ENCODE measurements at regions not wholly inside any gene's neighbourhood (a gene's known extent, or its start where the extent isn't known, plus 50 kb on each side); places are given as distances from the start of the nearest gene placed in this dataset.

DNA sequence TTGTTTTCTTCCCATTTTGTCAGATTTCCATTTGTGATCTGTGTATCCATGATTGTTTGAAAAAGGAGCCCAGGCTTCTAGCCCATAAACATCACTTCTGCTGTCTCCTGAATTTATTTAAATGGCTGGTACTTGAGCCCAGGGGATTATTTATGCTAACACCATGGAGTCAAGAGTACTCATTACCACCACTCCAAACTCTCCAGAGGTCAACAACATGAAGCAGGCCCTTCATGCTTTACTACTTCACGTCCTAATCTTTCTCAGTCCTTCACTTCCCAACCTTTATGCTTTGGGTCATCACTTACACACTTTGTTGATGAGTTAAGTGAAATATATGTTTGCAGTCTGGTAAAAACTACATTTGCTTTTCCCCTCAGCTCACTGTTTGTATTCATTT, 247.8 kb downstream of the BMP2 start:
- Histone ChIP-seq H3K27me3 (ENCODE audit: control insufficient read depth in 5 of 5, insufficient read depth in 4 of 5, low read length in 5 of 5) (no peaks in the 10 kb centered on the region), H3K4me3 (ENCODE audit: low read depth in 1 of 5, low read length in 5 of 5) (no peak overlapping the region), H3K9ac (ENCODE audit: low read length in 5 of 5) (no peak overlapping the region), H3K4me1 (ENCODE audit: control insufficient read depth in 5 of 5, insufficient read depth in 5 of 5, low read length in 5 of 5) (no peaks in the 10 kb centered on the region), H3K27ac (ENCODE audit: low read depth, low read length) (no peak overlapping the region), H3K36me3 (ENCODE audit: control insufficient read depth in 5 of 5, insufficient read depth in 5 of 5, low read length in 5 of 5) (no peaks in the 10 kb centered on the region), H3K9me3 (ENCODE audit: control insufficient read depth in 5 of 5, low read length in 5 of 5) (no peaks in the 10 kb centered on the region)

DNA sequence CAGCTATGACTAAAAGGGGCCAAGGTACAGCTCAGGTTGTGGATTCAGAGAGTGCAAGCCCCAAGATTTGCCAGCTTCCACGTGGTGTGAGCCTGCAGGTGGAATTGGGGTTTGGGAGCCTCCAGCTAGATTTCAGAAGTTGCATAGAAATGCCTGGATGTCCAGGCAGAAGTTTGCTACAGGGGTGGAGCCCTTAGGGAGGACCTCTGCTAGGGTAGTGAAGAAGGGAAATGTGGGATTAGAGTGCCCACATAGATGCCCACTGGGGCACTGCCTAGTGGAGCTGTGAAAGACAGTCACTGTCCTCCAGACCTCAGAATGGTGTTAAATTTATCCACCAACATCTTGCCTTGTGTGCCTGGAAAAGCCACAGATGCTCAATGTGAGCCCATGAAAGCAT, 255.1 kb downstream of the BMP2 start:
- Histone ChIP-seq H3K9ac (ENCODE audit: low read length in 5 of 5) (no peak overlapping the region), H3K27me3 (ENCODE audit: control insufficient read depth in 5 of 5, insufficient read depth in 4 of 5, low read length in 5 of 5) (no peaks in the 10 kb centered on the region), H3K4me1 (ENCODE audit: control insufficient read depth in 5 of 5, insufficient read depth in 5 of 5, low read length in 5 of 5) (no peaks in the 10 kb centered on the region), H3K27ac (ENCODE audit: low read depth, low read length) (no peak overlapping the region), H3K4me3 (ENCODE audit: low read depth in 1 of 5, low read length in 5 of 5) (no peak overlapping the region), H3K36me3 (ENCODE audit: control insufficient read depth in 5 of 5, insufficient read depth in 5 of 5, low read length in 5 of 5) (no peaks in the 10 kb centered on the region), H3K9me3 (ENCODE audit: control insufficient read depth in 5 of 5, low read length in 5 of 5) (peaks cover 0 to 10% (median 6%) of the 10 kb centered on the region in 5 donors)

DNA sequence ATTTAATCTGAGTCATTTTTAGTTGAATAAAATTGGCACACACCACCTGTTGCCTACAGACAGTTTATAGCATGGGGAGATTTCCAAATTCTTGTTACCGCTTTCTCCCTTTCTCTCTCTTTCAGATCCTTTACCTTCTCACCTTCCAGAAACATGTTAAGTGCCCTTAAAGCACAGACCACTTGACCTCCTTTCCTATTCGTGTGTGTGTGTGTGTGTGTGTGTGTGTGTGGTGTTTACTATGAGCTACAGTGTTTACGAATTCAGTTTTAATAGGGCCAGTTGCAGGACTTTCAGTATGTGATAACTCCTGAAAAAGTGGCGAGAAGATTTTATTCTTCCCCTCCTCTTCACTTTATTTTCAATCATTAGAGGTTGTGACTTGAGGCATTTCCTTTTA, 258.1 kb downstream of the BMP2 start:
- H3K4me1 ChIP-seq (ENCODE audit: control insufficient read depth in 5 of 5, insufficient read depth in 5 of 5, low read length in 5 of 5), result no peaks in the 10 kb centered on the region
- H3K27ac ChIP-seq (ENCODE audit: low read depth, low read length), result no peak overlapping the region
- H3K9ac ChIP-seq (ENCODE audit: low read length in 5 of 5), result no peak overlapping the region
- H3K4me3 ChIP-seq (ENCODE audit: low read depth in 1 of 5, low read length in 5 of 5), result no peak overlapping the region
- H3K9me3 ChIP-seq (ENCODE audit: control insufficient read depth in 5 of 5, low read length in 5 of 5), result peaks cover 0 to 10% (median 6%) of the 10 kb centered on the region in 5 donors
- H3K36me3 ChIP-seq (ENCODE audit: control insufficient read depth in 5 of 5, insufficient read depth in 5 of 5, low read length in 5 of 5), result no peaks in the 10 kb centered on the region
- H3K27me3 ChIP-seq (ENCODE audit: control insufficient read depth in 5 of 5, insufficient read depth in 4 of 5, low read length in 5 of 5), result no peaks in the 10 kb centered on the region

DNA sequence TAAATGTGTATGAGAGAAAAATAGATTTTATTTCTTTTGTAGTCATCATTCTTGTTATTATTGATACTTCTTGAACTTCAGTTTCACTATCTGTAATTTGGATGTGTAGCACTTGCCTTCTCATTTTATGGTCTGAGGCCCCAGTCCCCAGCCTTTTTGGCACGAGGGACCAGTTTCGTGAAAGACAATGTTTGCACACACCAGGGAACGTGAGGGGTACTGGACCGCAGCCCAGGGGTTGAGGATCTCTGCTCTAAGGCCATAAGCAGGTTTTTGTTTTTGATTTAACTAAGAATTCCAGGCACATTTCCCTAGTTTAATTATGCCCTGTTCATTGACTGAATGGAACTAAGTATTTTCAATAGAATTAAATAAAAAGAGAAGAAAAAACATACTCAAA, 261.5 kb downstream of the BMP2 start:
- Histone ChIP-seq H3K4me3 (ENCODE audit: low read depth in 1 of 5, low read length in 5 of 5) (no peak overlapping the region), H3K36me3 (ENCODE audit: control insufficient read depth in 5 of 5, insufficient read depth in 5 of 5, low read length in 5 of 5) (no peaks in the 10 kb centered on the region), H3K27me3 (ENCODE audit: control insufficient read depth in 5 of 5, insufficient read depth in 4 of 5, low read length in 5 of 5) (no peaks in the 10 kb centered on the region), H3K9me3 (ENCODE audit: control insufficient read depth in 5 of 5, low read length in 5 of 5) (no peaks in the 10 kb centered on the region), H3K4me1 (ENCODE audit: control insufficient read depth in 5 of 5, insufficient read depth in 5 of 5, low read length in 5 of 5) (no peaks in the 10 kb centered on the region), H3K9ac (ENCODE audit: low read length in 5 of 5) (no peak overlapping the region), H3K27ac (ENCODE audit: low read depth, low read length) (no peak overlapping the region)

DNA sequence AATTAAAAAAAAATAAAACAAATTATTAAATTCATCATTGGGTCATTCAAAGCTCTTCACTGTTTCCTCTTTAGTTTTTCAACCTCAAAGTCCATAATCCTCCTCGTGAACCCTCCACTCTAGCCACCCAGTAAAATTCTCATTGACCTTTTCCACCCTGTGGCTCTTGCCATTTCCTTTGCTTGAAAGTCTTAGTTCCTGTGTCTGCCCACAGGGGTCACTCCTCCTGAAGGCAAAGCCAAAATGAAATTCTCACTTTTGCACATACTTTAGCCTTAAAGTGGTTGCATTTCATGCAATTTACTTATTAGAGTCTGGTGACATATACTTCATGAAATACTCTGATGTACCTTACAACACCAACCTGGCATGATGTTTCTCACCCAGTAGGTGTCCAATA, 263.7 kb downstream of the BMP2 start:
- Histone ChIP-seq H3K9ac (ENCODE audit: low read length in 5 of 5) (no peak overlapping the region), H3K4me1 (ENCODE audit: control insufficient read depth in 5 of 5, insufficient read depth in 5 of 5, low read length in 5 of 5) (no peaks in the 10 kb centered on the region), H3K27me3 (ENCODE audit: control insufficient read depth in 5 of 5, insufficient read depth in 4 of 5, low read length in 5 of 5) (no peaks in the 10 kb centered on the region), H3K27ac (ENCODE audit: low read depth, low read length) (no peak overlapping the region), H3K9me3 (ENCODE audit: control insufficient read depth in 5 of 5, low read length in 5 of 5) (no peaks in the 10 kb centered on the region), H3K4me3 (ENCODE audit: low read depth in 1 of 5, low read length in 5 of 5) (no peak overlapping the region), H3K36me3 (ENCODE audit: control insufficient read depth in 5 of 5, insufficient read depth in 5 of 5, low read length in 5 of 5) (no peaks in the 10 kb centered on the region)

DNA sequence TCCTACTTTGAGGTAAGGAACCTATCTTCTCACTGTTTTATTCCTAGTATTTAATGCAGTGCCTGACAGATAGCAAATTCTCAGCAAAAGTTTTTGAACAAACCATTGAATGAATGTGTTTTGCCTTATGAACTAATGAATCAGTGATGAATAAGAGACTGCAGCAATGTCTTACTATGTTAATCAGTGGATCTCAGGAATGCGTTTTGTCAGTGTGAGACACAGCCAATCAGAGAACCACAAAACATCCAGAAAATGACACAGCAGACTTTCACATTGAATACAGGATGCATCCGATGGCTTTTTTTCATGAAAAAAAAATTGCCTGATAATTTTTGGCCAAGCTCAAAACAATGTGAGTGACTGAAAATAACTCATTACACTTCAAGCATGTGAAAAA, 270.5 kb downstream of the BMP2 start:
- H3K4me1 ChIP-seq (ENCODE audit: control insufficient read depth in 5 of 5, insufficient read depth in 5 of 5, low read length in 5 of 5), result no peaks in the 10 kb centered on the region
- H3K4me3 ChIP-seq (ENCODE audit: low read depth in 1 of 5, low read length in 5 of 5), result no peak overlapping the region
- H3K27ac ChIP-seq (ENCODE audit: low read depth, low read length), result no peak overlapping the region
- H3K9me3 ChIP-seq (ENCODE audit: control insufficient read depth in 5 of 5, low read length in 5 of 5), result no peaks in the 10 kb centered on the region
- no peaks in the 10 kb centered on the region for H3K36me3 ChIP-seq (ENCODE audit: control insufficient read depth in 5 of 5, insufficient read depth in 5 of 5, low read length in 5 of 5)
- no peak overlapping the region for H3K9ac ChIP-seq (ENCODE audit: low read length in 5 of 5)
- H3K27me3 ChIP-seq (ENCODE audit: control insufficient read depth in 5 of 5, insufficient read depth in 4 of 5, low read length in 5 of 5), result no peaks in the 10 kb centered on the region

DNA sequence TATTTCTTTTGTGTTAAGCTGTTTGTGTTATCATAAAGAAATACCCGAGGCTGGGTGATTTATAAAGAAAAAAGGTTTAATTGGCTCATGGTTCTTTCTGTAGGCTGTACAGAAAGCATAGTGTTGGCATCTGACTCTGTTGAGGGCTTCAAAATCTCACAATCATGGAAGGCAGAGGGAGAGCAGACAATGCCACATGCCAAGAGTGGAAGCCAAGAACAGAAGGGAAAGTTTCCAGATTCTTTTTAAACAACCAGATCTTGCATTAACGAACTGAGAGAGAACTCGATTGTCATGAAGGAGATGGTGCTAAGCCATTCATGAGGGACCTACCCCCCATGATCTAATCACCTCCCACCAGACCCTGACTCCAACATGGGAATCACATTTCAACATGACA, 290.1 kb downstream of the BMP2 start:
- no peaks in the 10 kb centered on the region for H3K4me1 ChIP-seq (ENCODE audit: control insufficient read depth in 5 of 5, insufficient read depth in 5 of 5, low read length in 5 of 5)
- no peak overlapping the region for H3K9ac ChIP-seq (ENCODE audit: low read length in 5 of 5)
- H3K9me3 ChIP-seq (ENCODE audit: control insufficient read depth in 5 of 5, low read length in 5 of 5), result no peaks in the 10 kb centered on the region
- H3K4me3 ChIP-seq (ENCODE audit: low read depth in 1 of 5, low read length in 5 of 5), result no peak overlapping the region
- no peak overlapping the region for H3K27ac ChIP-seq (ENCODE audit: low read depth, low read length)
- no peaks in the 10 kb centered on the region for H3K36me3 ChIP-seq (ENCODE audit: control insufficient read depth in 5 of 5, insufficient read depth in 5 of 5, low read length in 5 of 5)
- no peaks in the 10 kb centered on the region for H3K27me3 ChIP-seq (ENCODE audit: control insufficient read depth in 5 of 5, insufficient read depth in 4 of 5, low read length in 5 of 5)

DNA sequence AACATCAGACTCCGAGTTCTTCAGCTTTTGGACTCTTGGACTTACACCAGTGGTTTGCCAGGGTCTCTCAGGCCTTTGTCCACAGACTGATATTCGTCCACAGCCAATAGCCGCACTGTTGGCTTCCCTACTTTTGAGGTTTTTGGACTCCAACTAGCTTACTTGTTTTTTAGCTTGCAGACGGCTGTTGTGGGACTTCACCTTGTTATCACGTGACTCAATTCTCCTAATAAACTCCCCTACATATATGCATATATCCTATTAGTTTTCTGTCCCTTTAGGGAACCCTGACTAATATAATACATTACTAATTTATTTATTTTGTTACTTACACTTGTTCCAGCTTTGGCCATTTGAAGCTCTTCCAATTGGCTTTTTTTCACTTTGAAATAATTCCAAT, 311.3 kb downstream of the BMP2 start:
- no peak overlapping the region for H3K9ac ChIP-seq (ENCODE audit: low read length in 5 of 5)
- no peak overlapping the region for H3K4me3 ChIP-seq (ENCODE audit: low read depth in 1 of 5, low read length in 5 of 5)
- no peaks in the 10 kb centered on the region for H3K4me1 ChIP-seq (ENCODE audit: control insufficient read depth in 5 of 5, insufficient read depth in 5 of 5, low read length in 5 of 5)
- no peak overlapping the region for H3K27ac ChIP-seq (ENCODE audit: low read depth, low read length)
- H3K9me3 ChIP-seq (ENCODE audit: control insufficient read depth in 5 of 5, low read length in 5 of 5), result peaks cover 0 to 3% (median 0%) of the 10 kb centered on the region in 5 donors
- H3K27me3 ChIP-seq (ENCODE audit: control insufficient read depth in 5 of 5, insufficient read depth in 4 of 5, low read length in 5 of 5), result no peaks in the 10 kb centered on the region
- H3K36me3 ChIP-seq (ENCODE audit: control insufficient read depth in 5 of 5, insufficient read depth in 5 of 5, low read length in 5 of 5), result no peaks in the 10 kb centered on the region

DNA sequence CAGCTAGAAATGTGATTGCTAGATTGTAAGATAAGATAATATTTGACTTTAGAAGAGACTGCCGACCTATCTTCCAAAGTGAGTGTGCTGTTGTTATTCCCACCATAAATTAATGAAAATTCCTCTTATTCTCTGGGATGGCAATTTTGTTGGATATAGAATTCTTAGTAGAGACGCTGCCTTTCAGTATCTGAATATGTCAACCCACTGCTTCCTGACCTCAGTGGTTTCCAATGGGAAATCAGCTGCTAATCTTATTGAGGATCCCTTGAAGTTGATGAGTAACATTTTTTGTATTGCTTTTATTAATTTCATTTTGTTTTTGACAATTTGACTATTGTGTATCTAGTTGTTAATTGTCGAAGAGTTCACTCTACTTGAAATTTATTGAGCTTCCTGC, 313.0 kb downstream of the BMP2 start:
- Histone ChIP-seq H3K27me3 (ENCODE audit: control insufficient read depth in 5 of 5, insufficient read depth in 4 of 5, low read length in 5 of 5) (no peaks in the 10 kb centered on the region), H3K4me1 (ENCODE audit: control insufficient read depth in 5 of 5, insufficient read depth in 5 of 5, low read length in 5 of 5) (no peaks in the 10 kb centered on the region), H3K9me3 (ENCODE audit: control insufficient read depth in 5 of 5, low read length in 5 of 5) (peaks cover 0 to 3% (median 0%) of the 10 kb centered on the region in 5 donors), H3K36me3 (ENCODE audit: control insufficient read depth in 5 of 5, insufficient read depth in 5 of 5, low read length in 5 of 5) (no peaks in the 10 kb centered on the region), H3K9ac (ENCODE audit: low read length in 5 of 5) (no peak overlapping the region), H3K4me3 (ENCODE audit: low read depth in 1 of 5, low read length in 5 of 5) (no peak overlapping the region), H3K27ac (ENCODE audit: low read depth, low read length) (no peak overlapping the region)

DNA sequence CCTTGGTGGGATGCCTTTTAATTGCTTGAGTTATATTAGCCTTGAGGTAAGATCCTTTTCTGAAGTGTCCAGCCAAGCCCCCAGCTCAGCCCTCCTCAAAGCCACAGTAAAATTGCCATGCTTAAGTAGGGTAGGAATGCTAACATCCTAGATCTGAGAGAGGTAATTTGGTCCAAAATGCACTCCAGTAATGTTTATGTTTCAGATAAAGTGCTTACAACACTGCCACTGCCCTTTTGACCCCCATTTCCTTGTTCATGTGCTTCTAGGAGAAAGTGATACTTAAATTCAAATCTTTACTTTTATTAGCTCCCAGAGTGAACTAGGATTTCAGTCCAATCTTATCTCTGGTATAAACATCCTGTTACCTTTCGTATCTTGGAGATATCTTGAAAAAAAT, 318.0 kb downstream of the BMP2 start:
- no peaks in the 10 kb centered on the region for H3K27me3 ChIP-seq (ENCODE audit: control insufficient read depth in 5 of 5, insufficient read depth in 4 of 5, low read length in 5 of 5)
- H3K9me3 ChIP-seq (ENCODE audit: control insufficient read depth in 5 of 5, low read length in 5 of 5), result peaks cover 0 to 3% (median 0%) of the 10 kb centered on the region in 5 donors
- no peak overlapping the region for H3K9ac ChIP-seq (ENCODE audit: low read length in 5 of 5)
- no peaks in the 10 kb centered on the region for H3K36me3 ChIP-seq (ENCODE audit: control insufficient read depth in 5 of 5, insufficient read depth in 5 of 5, low read length in 5 of 5)
- no peak overlapping the region for H3K4me3 ChIP-seq (ENCODE audit: low read depth in 1 of 5, low read length in 5 of 5)
- H3K27ac ChIP-seq (ENCODE audit: low read depth, low read length), result no peak overlapping the region
- H3K4me1 ChIP-seq (ENCODE audit: control insufficient read depth in 5 of 5, insufficient read depth in 5 of 5, low read length in 5 of 5), result no peaks in the 10 kb centered on the region

DNA sequence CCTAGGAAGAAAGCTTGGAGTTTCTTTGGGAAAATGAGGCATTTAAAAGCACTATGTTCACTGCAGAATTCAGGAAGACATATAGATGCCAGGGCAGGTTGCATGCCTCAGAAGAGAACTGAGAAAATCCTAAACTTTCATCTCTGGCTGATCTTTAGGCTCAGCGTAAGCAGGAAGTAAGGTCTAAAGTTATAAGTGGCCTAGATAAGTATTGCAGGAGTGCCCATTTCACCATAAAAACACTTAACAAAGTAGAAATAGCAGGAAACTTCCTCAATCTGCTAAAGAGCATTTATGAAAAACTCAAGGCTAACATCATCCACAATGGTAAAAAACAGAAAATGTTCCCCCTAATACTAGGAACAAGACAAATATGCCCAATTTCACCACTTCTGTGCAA, 320.3 kb downstream of the BMP2 start:
- H3K4me3 ChIP-seq (ENCODE audit: low read depth in 1 of 5, low read length in 5 of 5), result no peak overlapping the region
- H3K9me3 ChIP-seq (ENCODE audit: control insufficient read depth in 5 of 5, low read length in 5 of 5), result no peaks in the 10 kb centered on the region
- H3K4me1 ChIP-seq (ENCODE audit: control insufficient read depth in 5 of 5, insufficient read depth in 5 of 5, low read length in 5 of 5), result no peaks in the 10 kb centered on the region
- H3K9ac ChIP-seq (ENCODE audit: low read length in 5 of 5), result no peak overlapping the region
- H3K27ac ChIP-seq (ENCODE audit: low read depth, low read length), result no peak overlapping the region
- no peaks in the 10 kb centered on the region for H3K27me3 ChIP-seq (ENCODE audit: control insufficient read depth in 5 of 5, insufficient read depth in 4 of 5, low read length in 5 of 5)
- no peaks in the 10 kb centered on the region for H3K36me3 ChIP-seq (ENCODE audit: control insufficient read depth in 5 of 5, insufficient read depth in 5 of 5, low read length in 5 of 5)

Measured in subcutaneous abdominal adipose tissue (tissue), 5 donors.